GM12891 (cell line): ENCODE measurements at regions not wholly inside any gene's neighbourhood (a gene's known extent, or its start where the extent isn't known, plus 50 kb on each side); places are given as distances from the start of the nearest gene placed in this dataset.

Source experiments
- PAX5 ChIP-seq: IDR thresholded peaks from 2 replicates; pipeline ENCODE4 v1.6.1; 2011; ENCODE audit warnings: low read length, moderate library complexity, mild to moderate bottlenecking; ENCODE audit not compliant: insufficient read depth, severe bottlenecking
- POLR2A ChIP-seq: IDR thresholded peaks from 2 replicates; pipeline ENCODE4 v1.6.1; 2011; ENCODE audit warnings: low read depth, low read length, control low read depth
- POLR2AphosphoS5 ChIP-seq: IDR thresholded peaks from 2 replicates; pipeline ENCODE4 v1.6.1; 2011; ENCODE audit warnings: low read depth, low read length, control low read depth
- POU2F2 ChIP-seq: IDR thresholded peaks from 2 replicates; pipeline ENCODE4 v1.6.1; 2011; ENCODE audit warnings: low read depth, mild to moderate bottlenecking, control low read depth, low read length, moderate library complexity
- SPI1 ChIP-seq: IDR thresholded peaks from 2 replicates; pipeline ENCODE4 v1.6.1; 2011; ENCODE audit warnings: low read depth, low read length, control low read depth
- TAF1 ChIP-seq: IDR thresholded peaks from 2 replicates; pipeline ENCODE4 v1.6.1; 2011; ENCODE audit warnings: low read depth, low read length, control low read depth

- no peak for TF ChIP-seq POLR2A
- TF ChIP-seq POLR2AphosphoS5 = no peak
- no peak for TF ChIP-seq SPI1
- TF ChIP-seq TAF1 = no peak
- TF ChIP-seq POU2F2 = no peak
- no peak for TF ChIP-seq PAX5
Observed at GRCh38 chr5:52331725-52332124, 456.0 kb upstream of the ITGA1 start.
